PFSK-1 (cell line): ENCODE measurements at regions not wholly inside any gene's neighbourhood (a gene's known extent, or its start where the extent isn't known, plus 50 kb on each side); places are given as distances from the start of the nearest gene placed in this dataset.

Source experiments
- POLR2AphosphoS5 ChIP-seq: IDR thresholded peaks from 2 replicates; pipeline ENCODE4 v1.6.1; 2012; ENCODE audit warnings: low read depth, mild to moderate bottlenecking, control low read depth, low read length, moderate library complexity
- REST ChIP-seq, 2 experiments: IDR thresholded peaks; 2 replicates each; pipeline versions ENCODE4 v1.6.1 to v1.8.0; 2011 to 2012; ENCODE audit warnings: low read depth in 2 of 2, low read length in 2 of 2, control low read depth in 1 of 2, inconsistent platforms in 1 of 2, mild to moderate bottlenecking in 1 of 2, moderate library complexity in 1 of 2; ENCODE audit not compliant: insufficient read depth in 1 of 2
- SIN3A ChIP-seq: IDR thresholded peaks from 2 replicates; pipeline ENCODE4 v1.6.1; 2012; ENCODE audit warnings: mild to moderate bottlenecking, low read length, moderate library complexity, borderline replicate concordance; ENCODE audit not compliant: insufficient read depth

GRCh38 chr21:35402061-35402460 lies 353.0 kb upstream of the RUNX1 start:
- TF ChIP-seq REST (IDR thresholded peaks at IDR 0.05; ENCODE audit: insufficient read depth in 1 of 2, low read depth in 2 of 2, low read length in 2 of 2), result no peak
- TF ChIP-seq POLR2AphosphoS5, result no peak
- TF ChIP-seq SIN3A, result no peak
